PC-9 (cell line): ENCODE measurements at regions not wholly inside any gene's neighbourhood (a gene's known extent, or its start where the extent isn't known, plus 50 kb on each side); places are given as distances from the start of the nearest gene placed in this dataset.

Source experiments
- EZH2 ChIP-seq: fragments of 200-600 bp; sonication (generic); IDR thresholded peaks from 2 replicates; pipeline ENCODE4 v1.8.0; 2017; ENCODE audit warnings: antibody characterized with exemption, low read depth
- TF ChIP-seq, protein P1 (sequence below): fragments of 200-600 bp; sonication (generic); conservative IDR thresholded peaks from 2 replicates; pipeline ENCODE4 v1.6.1; 2017; ENCODE audit warnings: mixed run types, antibody characterized with exemption, mild to moderate bottlenecking, moderate library complexity

DNA sequence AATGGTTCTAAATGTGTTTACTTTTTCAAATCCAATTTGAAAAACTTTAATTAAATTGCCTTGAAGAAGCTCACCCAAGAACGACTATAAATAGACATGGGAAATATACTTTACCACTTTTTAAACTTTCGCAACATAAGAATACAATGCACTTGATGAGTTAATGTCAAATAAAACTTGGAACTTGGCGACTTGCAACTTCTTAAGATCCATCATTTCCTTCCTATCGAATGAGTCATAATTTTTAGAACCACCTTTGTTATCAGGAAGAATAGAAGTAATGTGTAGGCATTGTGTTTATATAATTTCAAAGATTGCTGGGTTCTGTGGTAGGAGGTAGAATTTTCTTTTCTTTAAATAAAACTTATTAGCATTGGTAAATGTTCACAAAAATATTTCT lies 1417.4 kb upstream of the FLRT2 start:
- TF ChIP-seq, protein P1, sequence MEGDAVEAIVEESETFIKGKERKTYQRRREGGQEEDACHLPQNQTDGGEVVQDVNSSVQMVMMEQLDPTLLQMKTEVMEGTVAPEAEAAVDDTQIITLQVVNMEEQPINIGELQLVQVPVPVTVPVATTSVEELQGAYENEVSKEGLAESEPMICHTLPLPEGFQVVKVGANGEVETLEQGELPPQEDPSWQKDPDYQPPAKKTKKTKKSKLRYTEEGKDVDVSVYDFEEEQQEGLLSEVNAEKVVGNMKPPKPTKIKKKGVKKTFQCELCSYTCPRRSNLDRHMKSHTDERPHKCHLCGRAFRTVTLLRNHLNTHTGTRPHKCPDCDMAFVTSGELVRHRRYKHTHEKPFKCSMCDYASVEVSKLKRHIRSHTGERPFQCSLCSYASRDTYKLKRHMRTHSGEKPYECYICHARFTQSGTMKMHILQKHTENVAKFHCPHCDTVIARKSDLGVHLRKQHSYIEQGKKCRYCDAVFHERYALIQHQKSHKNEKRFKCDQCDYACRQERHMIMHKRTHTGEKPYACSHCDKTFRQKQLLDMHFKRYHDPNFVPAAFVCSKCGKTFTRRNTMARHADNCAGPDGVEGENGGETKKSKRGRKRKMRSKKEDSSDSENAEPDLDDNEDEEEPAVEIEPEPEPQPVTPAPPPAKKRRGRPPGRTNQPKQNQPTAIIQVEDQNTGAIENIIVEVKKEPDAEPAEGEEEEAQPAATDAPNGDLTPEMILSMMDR = no peak
- no peak for TF ChIP-seq EZH2
